ENCODE measurements at regions not wholly inside any gene's neighbourhood (a gene's known extent, or its start where the extent isn't known, plus 50 kb on each side); places are given as distances from the start of the nearest gene placed in this dataset.

GRCh38 chr6:170131351-170131750 is 159.5 kb downstream of the DLL1 start:
- DNase-seq: no peak

GRCh38 chr6:170130771-170131241 is 160.1 kb downstream of the DLL1 start:
- DNase-seq: no peak

- DNase-seq: no peak
These were observed 160.7 kb downstream of the DLL1 start for GRCh38 chr6:170130201-170130621.

- DNase-seq: no peak
These were observed 161.1 kb downstream of the DLL1 start for GRCh38 chr6:170129691-170130171.

GRCh38 chr6:170128811-170129681 is 161.8 kb downstream of the DLL1 start:
- DNase-seq: no peak

GRCh38 chr6:170128346-170128745 is 162.5 kb downstream of the DLL1 start:
- DNase-seq: no peak

GRCh38 chr6:170127151-170127550 is 163.7 kb downstream of the DLL1 start:
- no peak for DNase-seq

GRCh38 chr6:170125456-170126300 is 165.2 kb downstream of the DLL1 start:
- no peak for DNase-seq

GRCh38 chr6:170124836-170125235 is 166.0 kb downstream of the DLL1 start:
- DNase-seq: no peak

- DNase-seq: no peak
These were observed 166.7 kb downstream of the DLL1 start for GRCh38 chr6:170124150-170124549.

- no peak for DNase-seq
These were observed 168.2 kb downstream of the DLL1 start for GRCh38 chr6:170122651-170123050.

- DNase-seq: no peak
These were observed 173.5 kb downstream of the DLL1 start for GRCh38 chr6:170117111-170117972.

- DNase-seq: no peak
These were observed 174.2 kb downstream of the DLL1 start for GRCh38 chr6:170116636-170117035.

GRCh38 chr6:170114956-170115855 is 175.7 kb downstream of the DLL1 start:
- DNase-seq: no peak

- no peak for DNase-seq
These were observed 176.5 kb downstream of the DLL1 start for GRCh38 chr6:170114187-170114945.

- no peak for DNase-seq
These were observed 177.7 kb downstream of the DLL1 start for GRCh38 chr6:170113141-170113540.

- no peak for DNase-seq
These were observed 178.4 kb downstream of the DLL1 start for GRCh38 chr6:170112583-170112860.

GRCh38 chr6:170111816-170112582 is 178.9 kb downstream of the DLL1 start:
- no peak for DNase-seq

- no peak for DNase-seq
These were observed 179.7 kb downstream of the DLL1 start for GRCh38 chr6:170111141-170111664.

All from inflammatory macrophage treated with lipopolysaccharide for 1 hour (primary cell).